ENCODE measurements at regions not wholly inside any gene's neighbourhood (a gene's known extent, or its start where the extent isn't known, plus 50 kb on each side); places are given as distances from the start of the nearest gene placed in this dataset.
A peak's percentile ranks its signal among the peaks of the same experiment; 100 is the strongest.
"Not testable (repeated sequence)": the region's sequence is repeated elsewhere in the genome, so short reads cannot be mapped to it uniquely, and the experiment has no call there.

DNA sequence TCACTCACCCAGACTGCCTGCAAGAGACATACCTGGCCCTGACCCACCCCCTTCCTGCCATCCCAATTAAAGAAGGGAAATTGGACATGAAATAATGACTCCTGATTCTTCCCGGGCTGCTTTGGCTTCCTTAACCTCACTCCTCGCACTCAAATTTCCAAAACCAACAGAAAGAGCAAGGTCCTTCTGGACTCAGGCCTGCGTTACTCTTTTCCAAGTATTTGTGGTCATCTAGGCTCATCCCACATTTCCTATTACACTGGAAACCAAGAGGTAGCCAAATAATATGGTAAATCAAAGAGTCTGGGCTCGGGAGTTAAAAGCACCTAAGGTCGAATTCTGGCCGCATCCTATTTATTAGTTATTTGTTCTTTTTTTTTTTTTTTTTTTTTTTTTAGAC lies 359.3 kb downstream of the NPIPA8 start:
- no peak for DNase-seq

DNA sequence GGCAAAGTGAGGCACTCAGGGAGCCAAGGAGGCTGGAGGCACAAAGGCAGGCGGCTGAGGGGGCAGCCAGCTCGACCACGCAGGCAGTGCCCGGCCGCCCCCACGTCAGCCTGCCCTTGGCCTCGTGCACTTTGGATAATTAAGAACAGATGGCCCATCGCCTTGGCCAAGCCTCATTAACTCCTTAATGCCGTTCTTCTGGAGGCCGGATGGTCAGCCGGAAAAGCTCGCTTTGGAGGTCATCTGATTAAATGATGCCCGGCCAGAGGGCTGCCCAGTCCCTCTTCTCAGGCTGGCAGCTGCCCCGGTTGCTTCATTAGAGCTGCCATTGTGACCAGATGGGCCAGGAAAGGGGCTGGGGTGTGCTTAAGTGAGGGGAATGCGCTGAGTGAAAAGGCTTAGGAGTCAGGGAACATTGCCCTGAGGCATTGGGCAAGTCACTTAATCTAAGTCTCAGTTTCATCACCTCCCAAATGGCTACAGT lies 364.0 kb downstream of the NPIPA8 start:
- no peak for DNase-seq

- DNase-seq: no peak
Observed at GRCh38 chr16:17970816-17971331, 365.7 kb downstream of the NPIPA8 start.

GRCh38 chr16:17970157-17970765 lies 366.3 kb downstream of the NPIPA8 start:
- DNase-seq: no peak

GRCh38 chr16:17965133-17965900 lies 371.2 kb downstream of the NPIPA8 start:
- no peak for DNase-seq

DNA sequence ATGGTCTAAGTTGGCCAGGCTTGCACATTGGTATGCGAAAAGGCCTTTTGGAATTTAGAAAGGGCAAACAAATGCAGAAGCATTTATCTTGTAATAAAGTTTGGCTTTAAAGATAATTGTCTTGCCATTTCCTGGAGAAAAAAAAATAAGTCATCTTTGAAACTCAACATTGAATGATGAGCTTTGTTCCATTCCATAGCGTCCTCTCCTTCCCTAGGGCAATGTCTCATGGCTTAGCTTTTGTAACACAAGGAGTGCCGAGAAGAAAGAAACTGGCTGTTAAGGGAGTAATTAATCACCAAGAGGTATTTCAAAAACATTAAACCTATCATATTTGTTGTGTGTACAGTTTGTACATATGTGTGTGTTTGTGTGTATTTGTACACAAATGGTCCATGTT lies 372.3 kb downstream of the NPIPA8 start:
- no peak for DNase-seq

GRCh38 chr16:17963185-17963836 lies 373.2 kb downstream of the NPIPA8 start:
- no peak for DNase-seq

- no peak for DNase-seq
Observed at GRCh38 chr16:17962726-17963125, 373.8 kb downstream of the NPIPA8 start.

- not testable (repeated sequence) for DNase-seq
Observed at GRCh38 chr16:17961822-17962221, 374.7 kb downstream of the NPIPA8 start.

GRCh38 chr16:17951378-17951777 lies 385.2 kb downstream of the NPIPA8 start:
- DNase-seq: no peak

DNA sequence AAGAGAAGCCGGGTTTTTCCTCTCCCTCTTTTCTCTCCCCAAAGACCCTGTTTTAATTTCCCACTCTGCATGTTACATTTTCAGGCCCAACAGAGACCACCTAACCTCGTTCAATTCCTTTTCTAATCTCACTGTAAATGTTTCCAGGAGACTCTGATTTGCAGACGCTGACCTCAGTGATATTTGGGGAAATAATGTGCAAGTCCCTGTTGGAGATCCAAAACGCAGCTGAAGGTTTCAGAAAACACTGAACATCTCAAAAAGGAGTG lies 386.6 kb downstream of the NPIPA8 start:
- no peak for DNase-seq

DNA sequence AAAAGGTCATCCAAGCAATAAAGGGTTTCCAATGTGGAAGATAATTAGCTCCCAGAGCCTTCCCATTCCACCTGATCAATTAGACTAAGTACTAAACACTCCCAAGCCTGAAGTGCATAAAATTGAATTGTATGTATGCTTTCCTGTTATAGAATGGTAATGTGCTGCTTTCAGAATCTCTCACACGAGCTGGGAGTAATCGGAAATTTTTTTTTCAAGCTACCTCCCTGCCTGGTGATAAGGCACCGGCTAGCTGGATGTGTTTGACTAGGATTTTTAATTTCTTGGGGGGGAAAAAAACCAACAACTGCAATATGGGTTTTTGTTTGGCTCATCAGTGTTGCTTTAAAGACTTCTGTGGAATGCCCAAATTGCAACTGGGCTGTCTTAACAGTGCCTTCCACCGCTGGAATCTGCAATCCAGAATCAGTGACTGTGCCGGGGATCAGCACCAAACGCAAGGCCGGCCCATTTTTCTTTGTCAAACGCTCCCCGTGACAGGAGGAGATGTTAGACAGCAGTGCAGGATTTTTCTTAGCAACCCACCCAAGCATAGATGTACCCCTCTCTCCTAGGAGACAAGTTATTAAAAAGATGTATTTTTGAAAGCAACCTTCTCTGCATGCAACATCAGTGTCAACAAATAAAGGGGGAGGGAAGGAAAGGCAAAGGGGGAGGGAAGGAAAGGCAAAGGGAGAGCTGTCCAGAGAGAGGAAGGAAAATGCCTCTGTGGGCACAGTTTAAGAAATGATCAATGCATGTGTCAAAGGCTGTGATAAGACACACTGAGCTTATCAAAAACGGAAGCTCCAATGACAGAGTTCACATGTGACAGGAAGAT lies 387.2 kb downstream of the NPIPA8 start:
- DNase-seq: no peak

DNA sequence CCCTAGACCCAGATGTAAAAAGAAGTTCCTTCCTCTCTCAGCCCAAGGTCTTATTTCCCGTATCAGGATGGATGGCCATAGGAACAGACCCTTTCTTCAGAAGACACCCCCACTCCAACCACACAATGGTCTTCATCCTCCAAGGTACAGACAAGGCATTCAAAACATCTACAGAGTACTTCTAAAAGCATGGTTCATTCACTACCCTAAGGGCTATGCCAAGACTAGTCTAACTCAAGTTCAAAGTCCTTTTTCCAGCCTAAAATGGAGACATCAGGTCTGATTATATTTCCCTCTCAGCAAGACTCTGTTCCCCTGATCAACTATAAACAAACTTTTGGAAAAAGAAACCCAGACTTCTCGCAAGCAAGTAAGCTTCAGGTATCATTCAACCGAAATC lies 388.9 kb downstream of the NPIPA8 start:
- DNase-seq: no peak

GRCh38 chr16:17947165-17947564 lies 389.4 kb downstream of the NPIPA8 start:
- no peak for DNase-seq

DNA sequence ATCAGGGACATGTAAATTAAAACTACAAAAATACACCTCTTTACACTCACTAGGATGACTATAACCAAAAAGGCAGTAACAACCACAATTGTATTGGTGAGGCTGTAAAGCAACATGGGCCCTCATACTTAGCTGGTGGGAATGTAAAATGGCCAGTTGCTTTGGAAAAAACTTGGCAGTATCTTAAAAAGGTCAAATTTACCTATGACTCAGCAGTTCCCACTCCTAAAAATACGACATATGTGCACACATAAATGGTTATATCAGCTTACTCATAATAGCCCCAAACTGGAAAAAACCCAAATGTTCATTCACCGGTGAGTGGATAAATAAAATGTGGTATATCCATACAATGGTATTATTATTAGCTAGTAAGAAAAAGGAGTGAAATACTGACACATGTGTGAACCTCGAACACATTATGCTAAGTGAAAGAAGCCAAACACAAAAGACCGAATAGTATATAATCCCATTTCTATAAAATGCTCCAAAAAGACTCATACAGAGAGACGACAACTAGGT lies 391.4 kb downstream of the NPIPA8 start:
- no peak for DNase-seq

DNA sequence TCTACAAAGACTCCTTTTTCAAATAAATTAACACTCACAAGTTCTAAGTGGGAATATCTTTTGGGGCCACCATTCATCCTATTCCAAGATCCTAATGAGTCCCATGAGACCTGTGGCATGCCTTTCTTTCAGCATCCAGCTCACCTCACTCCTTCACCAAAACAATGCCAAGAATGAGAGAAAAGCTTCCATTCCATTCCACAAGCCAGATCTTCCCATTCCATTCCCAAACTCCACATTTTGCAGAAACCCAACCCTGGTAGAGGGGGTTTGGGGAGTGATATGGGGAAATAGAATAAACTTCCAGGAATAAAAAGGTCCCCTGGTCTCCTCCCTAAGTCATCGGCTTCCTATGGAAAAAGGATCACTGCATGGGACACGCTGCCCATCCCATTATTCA lies 392.2 kb downstream of the NPIPA8 start:
- no peak for DNase-seq

DNA sequence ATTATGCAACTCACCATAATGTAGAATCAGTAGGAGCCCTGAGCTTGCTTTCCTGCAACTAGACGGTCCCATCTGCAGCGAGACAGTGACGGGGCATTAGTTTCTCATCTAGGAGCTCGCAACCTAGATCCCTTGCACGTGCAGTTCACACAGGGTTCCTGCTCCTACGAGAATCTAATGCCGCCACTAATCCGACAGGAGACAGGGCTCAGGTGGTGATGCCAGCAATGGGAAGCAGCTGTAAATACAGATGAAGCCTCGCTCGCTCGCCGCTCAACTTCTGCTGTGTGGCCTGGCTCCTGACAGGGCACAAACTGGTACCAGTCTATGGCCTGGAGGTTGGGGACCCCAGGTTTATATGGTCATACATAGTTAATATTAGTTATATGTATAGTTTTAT lies 394.5 kb downstream of the NPIPA8 start:
- DNase-seq: no peak

- no peak for DNase-seq
Observed at GRCh38 chr16:17940584-17941364, 395.8 kb downstream of the NPIPA8 start.

- DNase-seq: no peak
Observed at GRCh38 chr16:17939723-17940122, 396.8 kb downstream of the NPIPA8 start.

- peak; percentile 33 for DNase-seq
Observed at GRCh38 chr16:17939122-17939536, 397.4 kb downstream of the NPIPA8 start.

DNA sequence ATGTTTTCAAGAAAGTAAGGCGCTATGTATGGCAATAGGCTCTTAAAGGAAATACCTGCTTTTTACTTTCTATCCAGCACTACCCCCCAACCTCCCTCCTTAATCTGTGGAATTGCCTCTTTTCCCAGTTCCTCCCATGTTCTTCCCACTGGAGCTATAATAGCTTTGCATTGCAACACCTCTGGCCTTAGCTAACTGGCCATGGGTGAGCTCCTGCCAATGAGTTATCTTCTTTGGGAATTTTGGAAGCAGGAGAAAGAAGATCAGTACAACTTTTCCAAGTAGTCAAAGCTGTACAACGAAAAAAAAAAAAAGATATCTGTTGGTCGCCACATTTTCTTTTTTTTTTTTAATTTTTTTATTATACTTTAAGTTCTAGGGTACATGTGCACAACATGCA lies 398.0 kb downstream of the NPIPA8 start:
- DNase-seq: no peak

- DNase-seq: no peak
Observed at GRCh38 chr16:17936766-17937402, 399.7 kb downstream of the NPIPA8 start.
